T47D (cell line): ENCODE measurements at regions not wholly inside any gene's neighbourhood (a gene's known extent, or its start where the extent isn't known, plus 50 kb on each side); places are given as distances from the start of the nearest gene placed in this dataset.
"Not testable (repeated sequence)": the region's sequence is repeated elsewhere in the genome, so short reads cannot be mapped to it uniquely, and the experiment has no call there.

Experiments
- DNase-seq, 2 experiments: peaks; one replicate each; pipeline versions ENCODE4 v3.0.0 to v3.0.0-alpha.2; 2011 to 2012; ENCODE audit warnings: low read depth in 1 of 2, low spot score in 1 of 2
- JUND ChIP-seq: IDR thresholded peaks from 2 replicates; pipeline ENCODE4 v1.6.1; 2012; ENCODE audit warnings: low read depth
- in situ Hi-C: cut with HindIII; loops from 2 replicates; pipeline ENCODE4 v1.10.0; 2016; ENCODE audit warnings: low sequenced_read_pairs, low pct_unique_long_range_greater_than_20kb

DNA sequence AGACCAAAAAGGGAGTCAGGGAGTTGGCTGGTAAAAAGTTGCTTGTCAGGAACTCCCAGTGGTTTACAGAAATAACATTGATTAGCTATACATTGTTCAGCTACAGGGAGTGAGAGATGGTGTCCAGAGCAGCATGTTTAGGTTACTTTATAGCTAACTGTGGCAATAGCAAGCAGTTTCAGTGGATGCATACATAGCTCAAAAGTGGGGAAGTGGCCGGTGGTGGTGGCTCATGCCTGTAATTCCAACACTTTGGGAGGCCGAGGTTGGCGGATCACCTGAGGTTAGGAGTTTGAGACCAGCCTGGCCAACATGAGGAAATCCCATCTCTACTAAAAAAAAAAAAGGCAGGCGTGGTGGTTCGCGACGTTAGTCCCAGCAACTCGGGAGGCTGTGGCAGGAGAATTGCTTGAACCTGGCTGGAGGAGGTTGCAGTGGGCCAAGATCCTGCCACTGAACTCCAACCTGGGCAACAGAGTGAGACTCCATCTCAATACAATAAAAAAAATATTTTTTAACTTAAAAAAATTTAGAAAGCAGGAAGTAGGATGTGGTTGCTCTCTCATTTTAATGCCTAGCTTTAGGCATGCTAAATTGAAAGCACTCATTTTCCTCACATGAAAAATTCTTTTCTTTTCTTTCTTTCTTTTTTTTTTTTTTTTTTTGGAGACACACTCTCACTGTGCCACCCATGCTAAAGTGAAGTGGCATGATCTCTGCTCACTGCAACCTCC, 109.7 kb downstream of the PPIAL4G start:
- in situ Hi-C loops = no loop called here
- peak in 1 of 2 experiments; percentile 36 for DNase-seq
- no peak for TF ChIP-seq JUND

- TF ChIP-seq JUND = no peak
- no peak for DNase-seq
- in situ Hi-C loops = no loop called here
Measured at GRCh38 chr1:148372731-148373130, 110.4 kb downstream of the PPIAL4G start.

DNA sequence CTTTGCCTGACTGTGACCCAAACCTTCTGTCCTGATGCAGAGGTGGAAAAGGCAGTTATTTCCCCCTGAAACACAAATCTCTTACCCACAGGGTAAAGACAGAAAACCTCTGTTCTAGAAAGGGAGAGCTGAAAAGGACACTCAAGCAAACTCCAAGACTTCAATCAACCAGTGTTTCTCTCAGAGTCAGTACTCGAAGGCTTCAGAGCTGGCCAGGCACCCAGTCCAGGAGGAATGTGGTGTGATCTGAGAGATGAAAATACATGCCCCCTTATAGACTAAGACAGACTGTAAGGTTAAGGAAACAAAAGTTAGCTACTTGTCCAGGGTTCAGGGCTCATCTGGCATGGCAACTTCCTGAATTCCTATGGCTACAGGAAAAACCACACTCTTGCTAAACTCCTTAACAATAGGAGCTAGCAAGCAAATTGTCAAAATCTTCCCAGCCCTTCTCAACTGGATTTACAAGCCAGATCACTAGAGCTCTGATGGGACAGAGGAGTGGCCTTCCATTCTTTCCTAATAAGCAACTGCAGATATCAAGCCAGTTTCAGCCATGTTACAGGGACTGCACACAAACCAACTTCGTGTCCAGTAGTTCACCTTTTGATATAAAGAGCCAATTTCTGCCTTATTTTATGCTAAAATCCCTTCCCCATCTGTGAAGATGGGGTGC, 110.9 kb downstream of the PPIAL4G start:
- DNase-seq, in situ Hi-C loops: not testable (repeated sequence)

- peak; percentile 74 to 87 for DNase-seq
- in situ Hi-C loops = not testable (repeated sequence)
Measured at GRCh38 chr1:148371551-148371994, 111.5 kb downstream of the PPIAL4G start.

GRCh38 chr1:148370661-148371060, 112.4 kb downstream of the PPIAL4G start:
- DNase-seq, in situ Hi-C loops: not testable (repeated sequence)

GRCh38 chr1:148367596-148367995, 115.5 kb downstream of the PPIAL4G start:
- no peak for DNase-seq
- in situ Hi-C loops = no loop called here
- no peak for TF ChIP-seq JUND

DNA sequence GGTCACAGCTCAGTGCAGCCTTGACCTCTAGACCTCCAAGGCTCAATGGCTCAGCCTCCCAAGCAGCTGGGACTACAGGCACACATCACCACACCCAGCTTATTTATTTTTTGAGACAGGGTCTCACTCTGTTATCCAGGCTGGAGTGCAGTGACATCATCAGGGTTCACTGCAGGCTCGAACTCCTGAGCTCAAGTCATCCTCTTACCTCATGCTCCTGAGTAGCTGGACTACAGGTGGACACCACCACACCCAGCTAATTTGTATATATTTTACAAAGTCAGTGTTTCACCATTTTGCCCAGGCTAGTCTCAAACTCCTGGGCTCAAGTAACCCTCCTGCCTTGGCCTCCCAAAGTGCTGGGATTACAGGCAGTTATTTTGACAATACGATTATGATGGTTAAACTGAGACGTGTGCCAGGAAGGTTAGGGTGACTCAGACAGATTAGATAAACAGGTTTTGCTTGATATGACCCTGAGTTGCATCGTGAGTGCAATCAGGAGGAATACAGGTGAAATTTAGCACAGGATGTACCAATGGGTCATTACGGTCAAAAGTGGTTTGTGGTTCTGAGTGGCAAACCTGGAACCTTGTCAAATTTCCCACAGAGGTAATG, 116.9 kb downstream of the PPIAL4G start:
- in situ Hi-C loops = not testable (repeated sequence)

GRCh38 chr1:148365151-148365550, 118.0 kb downstream of the PPIAL4G start:
- in situ Hi-C loops, DNase-seq: not testable (repeated sequence)

More for the DNA sequence above, 116.9 kb downstream of the PPIAL4G start:
- not testable (repeated sequence) for DNase-seq

DNA sequence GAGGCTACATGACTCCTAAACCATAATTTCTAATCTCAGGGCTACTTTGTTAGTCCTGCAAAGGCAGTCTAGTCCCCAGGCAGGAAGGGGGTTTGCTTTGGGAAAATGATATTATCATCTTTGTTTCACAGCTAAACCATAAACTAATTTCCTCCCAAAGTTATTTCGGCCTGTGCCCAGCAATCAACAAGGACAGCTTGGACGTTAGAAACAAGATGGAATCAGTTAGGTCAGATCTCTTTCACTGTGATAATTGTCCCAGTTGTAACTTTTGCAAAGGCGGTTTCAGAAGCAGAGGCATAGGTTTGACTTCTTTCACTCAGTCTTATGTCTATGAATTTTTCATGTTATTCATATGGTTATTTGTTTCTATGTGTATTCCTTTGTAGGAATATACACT, 119.1 kb downstream of the PPIAL4G start:
- DNase-seq, in situ Hi-C loops: not testable (repeated sequence)

GRCh38 chr1:148363439-148363810, 119.7 kb downstream of the PPIAL4G start:
- TF ChIP-seq JUND = no peak
- DNase-seq = no peak
- in situ Hi-C loops = no loop called here

GRCh38 chr1:148362626-148363438, 120.3 kb downstream of the PPIAL4G start:
- no peak for DNase-seq
- in situ Hi-C loops = no loop called here
- TF ChIP-seq JUND = no peak

GRCh38 chr1:148362216-148362611, 120.9 kb downstream of the PPIAL4G start:
- DNase-seq = no peak
- in situ Hi-C loops = no loop called here
- TF ChIP-seq JUND = no peak

DNA sequence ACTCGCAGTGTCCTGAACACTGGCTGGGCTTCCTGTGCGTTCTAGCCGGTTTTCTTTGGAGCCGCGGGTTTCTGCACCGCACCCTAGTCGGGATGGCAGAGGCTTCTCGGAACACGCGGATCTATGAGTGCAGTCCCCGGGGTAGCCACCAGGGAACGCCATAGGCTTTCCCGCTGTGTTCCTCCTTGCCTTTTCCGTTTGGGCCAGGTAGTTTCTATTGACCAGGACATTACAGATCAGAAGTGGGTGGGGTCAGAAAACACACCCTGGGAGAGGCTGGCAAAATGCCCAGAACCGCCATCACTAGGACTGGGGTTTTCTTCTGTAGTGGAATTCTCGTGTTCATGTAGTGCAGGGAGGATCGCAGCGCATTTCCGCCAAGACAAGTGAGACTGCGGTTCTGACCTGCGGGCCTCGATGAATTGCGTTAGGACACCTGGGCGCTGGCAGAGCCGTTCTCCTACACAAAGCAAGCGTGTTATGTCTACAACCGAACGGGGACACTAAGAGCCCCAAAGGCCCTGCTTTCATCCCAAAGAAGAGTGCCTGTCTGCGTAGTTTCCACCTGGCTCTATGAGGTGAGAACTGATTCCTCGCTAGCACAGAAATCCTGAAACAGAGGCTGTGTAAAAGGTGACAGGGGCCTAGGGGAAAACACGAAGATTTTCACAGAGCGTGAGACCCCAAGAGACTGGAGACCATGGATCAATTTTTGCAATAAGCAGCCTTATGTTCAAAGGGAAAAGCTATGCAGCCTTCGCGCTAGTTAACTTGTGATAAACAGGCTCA, 121.5 kb downstream of the PPIAL4G start:
- in situ Hi-C loops, DNase-seq: not testable (repeated sequence)
